Tibial nerve (tissue), 4 donors: ENCODE measurements at regions not wholly inside any gene's neighbourhood (a gene's known extent, or its start where the extent isn't known, plus 50 kb on each side); places are given as distances from the start of the nearest gene placed in this dataset.

ENCODE experiments used
- DNase-seq, 2 donors: peaks; one replicate each; pipeline ENCODE4 v3.0.0-alpha.2; 2019; ENCODE audit warnings: low spot score in 2 of 2
- H3K27ac ChIP-seq, 4 donors: fragments of 200-600 bp; sonication (generic) in 3 of 4; one replicate each; pipeline ENCODE4 v1.5.1; 2017 to 2019; ENCODE audit warnings: mild to moderate bottlenecking in 1 of 4
- H3K27me3 ChIP-seq, 2 donors: fragments of 200-600 bp; sonication (generic) in 1 of 2; one replicate each; pipeline versions ENCODE4 v1.5.1 to v1.6.0; 2017 to 2019
- H3K36me3 ChIP-seq, 3 donors: fragments of 200-600 bp; sonication (generic); one replicate each; pipeline ENCODE4 v1.5.1; 2018 to 2019
- H3K4me1 ChIP-seq, 4 donors: fragments of 200-600 bp; sonication (generic) in 3 of 4; one replicate each; pipeline ENCODE4 v1.5.1; 2017 to 2019
- H3K4me3 ChIP-seq, 4 donors: fragments of 200-600 bp; sonication (generic) in 3 of 4; one replicate each; pipeline ENCODE4 v1.5.1; 2017 to 2019; ENCODE audit warnings: mild to moderate bottlenecking in 1 of 4, moderate library complexity in 1 of 4
- H3K9me3 ChIP-seq, 4 donors: fragments of 200-600 bp; sonication (generic) in 3 of 4; one replicate each; pipeline ENCODE4 v1.5.1; 2017 to 2019
- EP300 ChIP-seq, 2 donors: sonication (generic); formaldehyde crosslinking; IDR thresholded peaks; one replicate each; pipeline ENCODE4 v1.6.1; 2017; ENCODE audit warnings: antibody characterized with exemption in 2 of 2, mild to moderate bottlenecking in 1 of 2
- POLR2A ChIP-seq, 2 donors: fragments of 450-650 bp; IDR thresholded peaks; one replicate each; pipeline ENCODE4 v1.6.1; 2017; ENCODE audit warnings: antibody characterized with exemption in 2 of 2, mild to moderate bottlenecking in 2 of 2, moderate library complexity in 2 of 2
- WGBS, 2 donors: methylation state at CpG; one replicate each; pipeline ENCODE4 v1.1.5; 2018; 5-methylcytosine and 5-hydroxymethylcytosine counted together
- TF ChIP-seq, protein P1 (sequence below), 5 experiments: fragments of 200-600 bp in 3 of 5; fragments of 450-650 bp in 2 of 5; sonication (generic) in 3 of 5; IDR thresholded peaks; one replicate each; pipeline ENCODE4 v1.5.1; 2016 to 2019; ENCODE audit warnings: antibody characterized with exemption in 5 of 5, mild to moderate bottlenecking in 3 of 5, moderate library complexity in 2 of 5

DNA sequence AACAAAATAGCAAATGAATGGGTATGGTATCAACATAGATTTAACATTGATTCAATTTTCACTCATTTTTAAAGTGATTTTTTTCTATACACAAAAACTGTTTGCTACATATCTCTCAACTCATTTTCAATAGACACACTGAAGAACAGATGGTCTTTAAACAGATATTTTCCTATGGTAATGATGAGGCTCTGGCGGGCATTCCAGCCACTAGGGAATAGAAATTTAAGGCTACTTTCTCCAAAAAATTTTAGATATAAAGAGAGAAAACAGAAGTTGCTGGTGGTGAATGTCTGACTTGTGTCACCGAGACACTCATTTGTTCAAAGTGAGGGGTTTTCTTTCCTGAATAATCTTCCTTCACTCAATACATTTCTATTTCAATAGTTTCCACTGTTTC is 693.0 kb downstream of the ETS1 start:
- no peak for DNase-seq
- TF ChIP-seq POLR2A (IDR thresholded peaks at IDR 0.05) (no peak), EP300 (IDR thresholded peaks at IDR 0.05) (no peak)
- TF ChIP-seq, protein P1, sequence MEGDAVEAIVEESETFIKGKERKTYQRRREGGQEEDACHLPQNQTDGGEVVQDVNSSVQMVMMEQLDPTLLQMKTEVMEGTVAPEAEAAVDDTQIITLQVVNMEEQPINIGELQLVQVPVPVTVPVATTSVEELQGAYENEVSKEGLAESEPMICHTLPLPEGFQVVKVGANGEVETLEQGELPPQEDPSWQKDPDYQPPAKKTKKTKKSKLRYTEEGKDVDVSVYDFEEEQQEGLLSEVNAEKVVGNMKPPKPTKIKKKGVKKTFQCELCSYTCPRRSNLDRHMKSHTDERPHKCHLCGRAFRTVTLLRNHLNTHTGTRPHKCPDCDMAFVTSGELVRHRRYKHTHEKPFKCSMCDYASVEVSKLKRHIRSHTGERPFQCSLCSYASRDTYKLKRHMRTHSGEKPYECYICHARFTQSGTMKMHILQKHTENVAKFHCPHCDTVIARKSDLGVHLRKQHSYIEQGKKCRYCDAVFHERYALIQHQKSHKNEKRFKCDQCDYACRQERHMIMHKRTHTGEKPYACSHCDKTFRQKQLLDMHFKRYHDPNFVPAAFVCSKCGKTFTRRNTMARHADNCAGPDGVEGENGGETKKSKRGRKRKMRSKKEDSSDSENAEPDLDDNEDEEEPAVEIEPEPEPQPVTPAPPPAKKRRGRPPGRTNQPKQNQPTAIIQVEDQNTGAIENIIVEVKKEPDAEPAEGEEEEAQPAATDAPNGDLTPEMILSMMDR (IDR thresholded peaks at IDR 0.05): no peak
- no peaks in the 10 kb centered on the region for H3K36me3 ChIP-seq
- 84 to 85% methylated on average over 2 of the region's 2 CpGs for WGBS, 2 donors
- no peaks in the 10 kb centered on the region for H3K4me1 ChIP-seq
- H3K4me3 ChIP-seq: no peak overlapping the region
- peaks cover 0 to 17% (median 0%) of the 10 kb centered on the region in 4 donors for H3K9me3 ChIP-seq
- no peak overlapping the region for H3K27ac ChIP-seq
- H3K27me3 ChIP-seq: no peaks in the 10 kb centered on the region

DNA sequence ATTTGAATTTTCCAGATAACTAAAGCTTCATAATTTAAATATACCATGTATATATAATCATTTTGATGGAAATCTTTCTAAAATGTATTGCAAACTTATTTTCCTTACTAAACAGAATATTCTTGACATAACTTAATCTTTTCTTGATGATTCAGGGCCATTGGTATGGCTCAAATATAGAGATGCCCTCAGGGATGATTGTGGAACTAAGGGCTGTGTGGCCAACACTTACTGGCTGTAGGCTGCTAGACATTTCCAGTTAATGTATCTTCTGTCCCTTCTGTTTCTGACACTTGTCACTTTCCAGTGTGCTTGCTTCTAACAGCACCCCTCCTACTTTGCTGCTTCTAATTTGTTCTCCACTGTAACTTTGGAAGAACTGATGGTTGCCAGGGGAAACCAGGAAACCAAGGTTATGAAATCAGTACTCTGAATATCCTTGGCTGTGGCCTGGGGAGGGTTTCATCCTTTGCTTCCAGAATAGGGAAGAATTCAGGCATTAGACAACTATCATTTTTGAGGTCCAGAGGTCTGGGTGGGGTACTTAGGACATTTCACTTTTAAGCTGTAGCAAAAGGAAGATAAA is 697.2 kb downstream of the ETS1 start:
- no peaks in the 10 kb centered on the region for H3K4me1 ChIP-seq
- no peaks in the 10 kb centered on the region for H3K36me3 ChIP-seq
- DNase-seq: no peak
- no peak overlapping the region for H3K27ac ChIP-seq
- H3K9me3 ChIP-seq: peaks cover 0 to 15% (median 0%) of the 10 kb centered on the region in 4 donors
- TF ChIP-seq EP300 (IDR thresholded peaks at IDR 0.05): no peak
- TF ChIP-seq, protein P1 (IDR thresholded peaks at IDR 0.05): no peak
- no peak for TF ChIP-seq POLR2A (IDR thresholded peaks at IDR 0.05)
- no peak overlapping the region for H3K4me3 ChIP-seq
- H3K27me3 ChIP-seq: no peaks in the 10 kb centered on the region

DNA sequence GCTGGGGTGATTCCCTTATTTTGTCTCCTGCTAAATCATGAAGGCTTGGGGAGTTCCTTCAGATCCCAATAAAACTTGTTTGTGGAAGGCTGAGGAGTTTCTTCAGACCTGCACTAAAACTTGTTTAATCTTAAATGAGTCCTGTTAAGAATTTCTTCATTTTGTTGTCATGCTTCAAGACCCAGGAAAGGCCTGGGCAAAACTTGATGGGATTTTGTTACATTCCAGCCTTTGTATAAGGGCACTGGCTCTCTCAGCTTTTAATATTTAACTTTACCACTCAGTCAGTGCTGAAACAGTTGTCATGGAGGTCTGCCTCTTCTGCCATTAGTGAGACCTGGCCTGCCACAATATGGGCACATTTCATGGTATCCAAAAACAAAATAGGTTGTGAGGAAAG is 699.0 kb downstream of the ETS1 start:
- H3K27me3 ChIP-seq: no peaks in the 10 kb centered on the region
- no peaks in the 10 kb centered on the region for H3K36me3 ChIP-seq
- no peaks in the 10 kb centered on the region for H3K4me1 ChIP-seq
- no peak for TF ChIP-seq POLR2A (IDR thresholded peaks at IDR 0.05)
- TF ChIP-seq, protein P1 (IDR thresholded peaks at IDR 0.05): no peak
- TF ChIP-seq EP300 (IDR thresholded peaks at IDR 0.05): no peak
- DNase-seq: no peak
- no peak overlapping the region for H3K27ac ChIP-seq
- H3K4me3 ChIP-seq: no peak overlapping the region
- H3K9me3 ChIP-seq: peaks cover 0 to 18% (median 0%) of the 10 kb centered on the region in 4 donors

DNA sequence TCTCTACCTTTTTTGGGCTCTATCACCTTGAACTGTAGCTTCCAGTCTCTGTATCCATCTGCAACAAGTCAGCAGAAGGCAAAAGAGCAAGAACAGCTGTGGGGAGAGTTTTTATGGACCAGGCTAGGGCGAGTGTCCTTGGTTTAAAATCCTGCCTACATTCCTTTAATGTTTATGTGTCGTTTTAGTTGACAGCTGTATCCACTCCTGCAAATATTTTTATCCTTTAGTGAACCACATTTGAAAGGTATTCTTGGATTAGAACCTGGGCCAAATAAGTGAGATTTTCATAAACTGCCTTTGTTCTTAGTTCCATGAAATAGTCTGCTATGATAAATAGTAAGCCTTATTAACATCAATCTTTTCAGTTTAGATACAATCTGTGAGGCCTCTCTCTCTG is 712.2 kb downstream of the ETS1 start:
- Histone ChIP-seq H3K27ac (no peak overlapping the region), H3K4me3 (no peak overlapping the region), H3K4me1 (no peaks in the 10 kb centered on the region), H3K36me3 (no peaks in the 10 kb centered on the region), H3K27me3 (no peaks in the 10 kb centered on the region), H3K9me3 (no peaks in the 10 kb centered on the region)
- WGBS, 2 donors: 41 to 42% methylated on average over 2 of the region's 2 CpGs
- TF ChIP-seq EP300 (IDR thresholded peaks at IDR 0.05) (no peak), POLR2A (IDR thresholded peaks at IDR 0.05) (no peak)
- TF ChIP-seq, protein P1 (IDR thresholded peaks at IDR 0.05): no peak
- DNase-seq: no peak

DNA sequence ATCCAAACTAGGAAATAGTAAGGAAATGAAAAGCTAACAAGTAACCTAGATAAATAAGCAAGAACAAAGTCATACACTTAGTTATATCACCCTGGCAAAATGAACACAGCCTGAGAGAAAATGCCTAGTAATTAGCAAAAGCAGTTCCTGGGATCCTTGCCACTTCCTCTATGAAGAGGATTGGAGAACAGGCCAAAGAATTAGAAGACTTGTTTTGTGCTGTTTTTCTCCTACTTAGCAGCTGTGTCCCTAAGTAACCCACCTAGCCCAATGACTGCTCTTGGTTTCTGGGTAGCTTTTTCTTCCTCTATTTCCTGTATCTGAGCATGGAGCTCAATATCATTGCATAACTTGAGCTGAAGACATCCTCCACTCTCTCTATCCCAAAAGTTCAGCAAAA is 713.9 kb downstream of the ETS1 start:
- H3K36me3 ChIP-seq: no peaks in the 10 kb centered on the region
- no peak for DNase-seq
- TF ChIP-seq EP300 (IDR thresholded peaks at IDR 0.05) (no peak), POLR2A (IDR thresholded peaks at IDR 0.05) (no peak)
- TF ChIP-seq, protein P1 (IDR thresholded peaks at IDR 0.05): no peak
- no peak overlapping the region for H3K27ac ChIP-seq
- H3K9me3 ChIP-seq: no peaks in the 10 kb centered on the region
- no peaks in the 10 kb centered on the region for H3K27me3 ChIP-seq
- no peak overlapping the region for H3K4me3 ChIP-seq
- H3K4me1 ChIP-seq: no peaks in the 10 kb centered on the region
